SJSA1 (cell line): ENCODE measurements at regions not wholly inside any gene's neighbourhood (a gene's known extent, or its start where the extent isn't known, plus 50 kb on each side); places are given as distances from the start of the nearest gene placed in this dataset.

Experiments
- DNase-seq, 2 experiments: peaks; one replicate each; pipeline ENCODE4 v3.0.0-alpha.2; 2015 to 2020; ENCODE audit warnings: low spot score in 2 of 2, low read depth in 1 of 2
- H3K27ac ChIP-seq: fragments of 250-450 bp; sonication (Bioruptor Pico); 2 replicates; pipeline ENCODE4 v1.5.1; 2020; ENCODE audit warnings: mild to moderate bottlenecking, moderate library complexity
- H3K27me3 ChIP-seq: fragments of 250-450 bp; sonication (Bioruptor Pico); replicated peaks from 2 replicates; pipeline ENCODE4 v1.5.1; 2020; ENCODE audit warnings: mild to moderate bottlenecking, moderate library complexity
- H3K36me3 ChIP-seq: fragments of 250-450 bp; sonication (Bioruptor Pico); 2 replicates; pipeline ENCODE4 v1.5.1; 2020; ENCODE audit warnings: mild to moderate bottlenecking
- H3K4me1 ChIP-seq: fragments of 250-450 bp; sonication (Bioruptor Pico); replicated peaks from 2 replicates; pipeline ENCODE4 v1.6.1; 2021; ENCODE audit warnings: mild to moderate bottlenecking
- H3K4me3 ChIP-seq: fragments of 250-450 bp; sonication (Bioruptor Pico); 2 replicates; pipeline ENCODE4 v1.5.1; 2020; ENCODE audit warnings: mild to moderate bottlenecking
- H3K9me3 ChIP-seq: fragments of 250-450 bp; sonication (Bioruptor Pico); replicated peaks from 2 replicates; pipeline ENCODE4 v1.5.1; 2020; ENCODE audit warnings: mild to moderate bottlenecking

- Histone ChIP-seq H3K4me3 (no peak overlapping the region), H3K27ac (no peak overlapping the region), H3K36me3 (no peaks in the 10 kb centered on the region), H3K9me3 (no peaks in the 10 kb centered on the region), H3K27me3 (no peaks in the 10 kb centered on the region), H3K4me1 (no peaks in the 10 kb centered on the region)
- DNase-seq, result no peak
These were observed 83.3 kb downstream of the KLF5 start for GRCh38 chr13:73142071-73142470.

GRCh38 chr13:73141292-73141771, 82.5 kb downstream of the KLF5 start:
- no peaks in the 10 kb centered on the region for H3K9me3 ChIP-seq
- H3K27me3 ChIP-seq, result no peaks in the 10 kb centered on the region
- no peak overlapping the region for H3K27ac ChIP-seq
- H3K36me3 ChIP-seq, result no peaks in the 10 kb centered on the region
- no peak for DNase-seq
- H3K4me3 ChIP-seq, result no peak overlapping the region
- H3K4me1 ChIP-seq, result no peaks in the 10 kb centered on the region

GRCh38 chr13:73140801-73141200, 82.0 kb downstream of the KLF5 start:
- no peak for DNase-seq
- Histone ChIP-seq H3K27ac (no peak overlapping the region), H3K27me3 (no peaks in the 10 kb centered on the region), H3K4me1 (no peaks in the 10 kb centered on the region), H3K9me3 (no peaks in the 10 kb centered on the region), H3K36me3 (no peaks in the 10 kb centered on the region), H3K4me3 (no peak overlapping the region)

GRCh38 chr13:73138638-73139491, 80.1 kb downstream of the KLF5 start:
- Histone ChIP-seq H3K9me3 (no peaks in the 10 kb centered on the region), H3K4me1 (no peaks in the 10 kb centered on the region), H3K27me3 (no peaks in the 10 kb centered on the region), H3K27ac (no peak overlapping the region), H3K36me3 (no peaks in the 10 kb centered on the region), H3K4me3 (no peak overlapping the region)
- no peak for DNase-seq

- H3K4me3 ChIP-seq, result no peak overlapping the region
- H3K4me1 ChIP-seq, result no peaks in the 10 kb centered on the region
- no peaks in the 10 kb centered on the region for H3K27me3 ChIP-seq
- H3K36me3 ChIP-seq, result no peaks in the 10 kb centered on the region
- no peaks in the 10 kb centered on the region for H3K9me3 ChIP-seq
- no peak for DNase-seq
- H3K27ac ChIP-seq, result no peak overlapping the region
These were observed 79.5 kb downstream of the KLF5 start for GRCh38 chr13:73138276-73138637.

- H3K4me3 ChIP-seq, result no peak overlapping the region
- H3K9me3 ChIP-seq, result no peaks in the 10 kb centered on the region
- no peaks in the 10 kb centered on the region for H3K27me3 ChIP-seq
- H3K4me1 ChIP-seq, result no peaks in the 10 kb centered on the region
- H3K27ac ChIP-seq, result no peak overlapping the region
- no peak for DNase-seq
- H3K36me3 ChIP-seq, result no peaks in the 10 kb centered on the region
These were observed 78.0 kb downstream of the KLF5 start for GRCh38 chr13:73136776-73137175.

- no peaks in the 10 kb centered on the region for H3K27me3 ChIP-seq
- no peaks in the 10 kb centered on the region for H3K36me3 ChIP-seq
- no peak overlapping the region for H3K4me3 ChIP-seq
- no peak for DNase-seq
- H3K9me3 ChIP-seq, result no peaks in the 10 kb centered on the region
- H3K27ac ChIP-seq, result no peak overlapping the region
- H3K4me1 ChIP-seq, result no peaks in the 10 kb centered on the region
These were observed 74.7 kb downstream of the KLF5 start for GRCh38 chr13:73133531-73133930.

GRCh38 chr13:73131247-73131646, 72.4 kb downstream of the KLF5 start:
- no peaks in the 10 kb centered on the region for H3K27me3 ChIP-seq
- H3K4me1 ChIP-seq, result no peaks in the 10 kb centered on the region
- no peak for DNase-seq
- no peaks in the 10 kb centered on the region for H3K9me3 ChIP-seq
- H3K4me3 ChIP-seq, result no peak overlapping the region
- H3K36me3 ChIP-seq, result no peaks in the 10 kb centered on the region
- H3K27ac ChIP-seq, result no peak overlapping the region

- DNase-seq, result no peak
- Histone ChIP-seq H3K27ac (no peak overlapping the region), H3K27me3 (no peaks in the 10 kb centered on the region), H3K36me3 (no peaks in the 10 kb centered on the region), H3K4me3 (no peak overlapping the region), H3K9me3 (no peaks in the 10 kb centered on the region), H3K4me1 (no peaks in the 10 kb centered on the region)
These were observed 70.2 kb downstream of the KLF5 start for GRCh38 chr13:73129023-73129422.
